Thyroid gland (tissue), 4 donors: ENCODE measurements at regions not wholly inside any gene's neighbourhood (a gene's known extent, or its start where the extent isn't known, plus 50 kb on each side); places are given as distances from the start of the nearest gene placed in this dataset.
A peak's percentile ranks its signal among the peaks of the same experiment; 100 is the strongest.
"Not testable (repeated sequence)": the region's sequence is repeated elsewhere in the genome, so short reads cannot be mapped to it uniquely, and the experiment has no call there.

ENCODE experiments used
- DNase-seq, 2 donors: peaks; one replicate each; pipeline ENCODE4 v3.0.0-alpha.2; 2019
- H3K27ac ChIP-seq, 3 donors: fragments of 200-600 bp; sonication (generic); 1 replicate in 2 of 3; 2 replicates in 1 of 3; pipeline ENCODE4 v1.5.1; 2016 to 2019; ENCODE audit warnings: mild to moderate bottlenecking in 1 of 3, moderate library complexity in 1 of 3
- H3K27me3 ChIP-seq: fragments of 200-600 bp; sonication (generic); one replicate; pipeline ENCODE4 v1.5.1; 2019
- H3K36me3 ChIP-seq, 2 donors: fragments of 200-600 bp; sonication (generic); one replicate each; pipeline ENCODE4 v1.5.1; 2016 to 2019
- H3K4me1 ChIP-seq, 2 donors: fragments of 200-600 bp; sonication (generic); one replicate each; pipeline ENCODE4 v1.5.1; 2017 to 2019
- H3K4me3 ChIP-seq, 3 donors: fragments of 200-600 bp; sonication (generic); replicated peaks in 1 of 3; 1 replicate in 2 of 3; 2 replicates in 1 of 3; pipeline ENCODE4 v1.5.1; 2016; ENCODE audit warnings: mild to moderate bottlenecking in 1 of 3
- H3K9me3 ChIP-seq: fragments of 200-600 bp; sonication (generic); one replicate; pipeline ENCODE4 v1.5.1; 2017
- POLR2A ChIP-seq, 2 donors: fragments of 450-650 bp; IDR thresholded peaks; one replicate each; pipeline ENCODE4 v1.6.1; 2017; ENCODE audit warnings: antibody characterized with exemption in 2 of 2, mild to moderate bottlenecking in 2 of 2, moderate library complexity in 1 of 2
- WGBS, 2 donors: methylation state at CpG; one replicate each; pipeline ENCODE4 v1.1.5; 2017; 5-methylcytosine and 5-hydroxymethylcytosine counted together
- intact Hi-C: fragments of 100-400 bp; cut with DNase I; formaldehyde crosslinking; loops from one replicate; pipeline ENCODE4 v1.15.1; 2023
- TF ChIP-seq, protein P1 (sequence below), 6 experiments: fragments of 200-600 bp in 3 of 6; fragments of 450-650 bp in 3 of 6; sonication (generic) in 3 of 6; IDR thresholded peaks; one replicate each; pipeline ENCODE4 v1.5.1; 2016 to 2019; ENCODE audit warnings: antibody characterized with exemption in 6 of 6, mild to moderate bottlenecking in 2 of 6, inconsistent platforms in 1 of 6, moderate library complexity in 1 of 6

DNA sequence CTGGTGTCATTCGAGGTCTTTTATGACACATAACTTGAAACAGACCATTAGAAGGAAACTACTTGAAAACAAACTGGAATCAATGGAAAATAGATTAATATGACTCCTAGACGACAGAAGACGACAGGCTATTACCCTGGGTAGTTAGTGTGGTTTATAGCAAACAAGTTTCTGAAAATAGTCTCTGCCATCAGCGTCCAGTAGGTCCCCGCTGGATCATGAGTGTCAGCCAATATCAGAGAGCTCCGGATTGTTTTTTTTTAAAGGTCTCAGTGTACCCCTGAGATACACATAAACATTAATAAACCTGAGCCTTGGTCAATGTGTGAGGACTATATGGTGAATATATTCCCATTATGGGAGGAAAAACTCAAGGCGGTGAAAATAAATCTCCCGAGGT lies 115.0 kb upstream of the THUMPD2 start:
- Histone ChIP-seq H3K9me3 (no peaks in the 10 kb centered on the region), H3K4me1 (no peaks in the 10 kb centered on the region), H3K27ac (no peak overlapping the region), H3K4me3 (no peak overlapping the region), H3K36me3 (no peaks in the 10 kb centered on the region), H3K27me3 (no peaks in the 10 kb centered on the region)
- DNase-seq: no peak
- no peak for TF ChIP-seq POLR2A (IDR thresholded peaks at IDR 0.05)
- TF ChIP-seq, protein P1, sequence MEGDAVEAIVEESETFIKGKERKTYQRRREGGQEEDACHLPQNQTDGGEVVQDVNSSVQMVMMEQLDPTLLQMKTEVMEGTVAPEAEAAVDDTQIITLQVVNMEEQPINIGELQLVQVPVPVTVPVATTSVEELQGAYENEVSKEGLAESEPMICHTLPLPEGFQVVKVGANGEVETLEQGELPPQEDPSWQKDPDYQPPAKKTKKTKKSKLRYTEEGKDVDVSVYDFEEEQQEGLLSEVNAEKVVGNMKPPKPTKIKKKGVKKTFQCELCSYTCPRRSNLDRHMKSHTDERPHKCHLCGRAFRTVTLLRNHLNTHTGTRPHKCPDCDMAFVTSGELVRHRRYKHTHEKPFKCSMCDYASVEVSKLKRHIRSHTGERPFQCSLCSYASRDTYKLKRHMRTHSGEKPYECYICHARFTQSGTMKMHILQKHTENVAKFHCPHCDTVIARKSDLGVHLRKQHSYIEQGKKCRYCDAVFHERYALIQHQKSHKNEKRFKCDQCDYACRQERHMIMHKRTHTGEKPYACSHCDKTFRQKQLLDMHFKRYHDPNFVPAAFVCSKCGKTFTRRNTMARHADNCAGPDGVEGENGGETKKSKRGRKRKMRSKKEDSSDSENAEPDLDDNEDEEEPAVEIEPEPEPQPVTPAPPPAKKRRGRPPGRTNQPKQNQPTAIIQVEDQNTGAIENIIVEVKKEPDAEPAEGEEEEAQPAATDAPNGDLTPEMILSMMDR (IDR thresholded peaks at IDR 0.05): no peak
- WGBS, 2 donors: 88 to 90% methylated on average over 8 of the region's 8 CpGs
- intact Hi-C loops: no loop called here

DNA sequence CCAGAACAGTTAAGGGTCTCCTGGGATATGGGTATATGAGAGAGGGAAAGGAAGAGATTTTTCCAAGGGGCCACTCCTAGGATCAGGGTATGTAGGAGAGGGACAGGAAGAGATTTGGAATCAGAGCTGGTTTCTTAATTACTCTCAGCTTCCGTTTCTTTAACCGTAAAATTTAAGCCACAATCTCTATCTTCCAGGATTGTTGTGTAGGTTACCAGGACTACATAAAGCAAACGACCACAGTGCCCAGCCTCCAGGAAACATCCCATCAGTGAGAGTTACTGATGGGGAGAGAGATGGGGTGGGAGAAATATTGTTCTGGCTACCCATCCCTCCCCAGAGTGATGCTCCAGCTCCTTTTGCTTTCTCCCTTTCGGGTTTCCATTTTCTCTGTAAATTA lies 114.6 kb upstream of the THUMPD2 start:
- no peaks in the 10 kb centered on the region for H3K27me3 ChIP-seq
- no peaks in the 10 kb centered on the region for H3K36me3 ChIP-seq
- intact Hi-C loops: no loop called here
- H3K27ac ChIP-seq: no peak overlapping the region
- whole genome bisulfite sequencing, 2 donors: 66 to 79% methylated on average over 4 of the region's 4 CpGs
- no peak for DNase-seq
- TF ChIP-seq, protein P1 (IDR thresholded peaks at IDR 0.05): no peak
- no peak for TF ChIP-seq POLR2A (IDR thresholded peaks at IDR 0.05)
- H3K4me3 ChIP-seq: no peak overlapping the region
- no peaks in the 10 kb centered on the region for H3K9me3 ChIP-seq
- H3K4me1 ChIP-seq: no peaks in the 10 kb centered on the region

DNA sequence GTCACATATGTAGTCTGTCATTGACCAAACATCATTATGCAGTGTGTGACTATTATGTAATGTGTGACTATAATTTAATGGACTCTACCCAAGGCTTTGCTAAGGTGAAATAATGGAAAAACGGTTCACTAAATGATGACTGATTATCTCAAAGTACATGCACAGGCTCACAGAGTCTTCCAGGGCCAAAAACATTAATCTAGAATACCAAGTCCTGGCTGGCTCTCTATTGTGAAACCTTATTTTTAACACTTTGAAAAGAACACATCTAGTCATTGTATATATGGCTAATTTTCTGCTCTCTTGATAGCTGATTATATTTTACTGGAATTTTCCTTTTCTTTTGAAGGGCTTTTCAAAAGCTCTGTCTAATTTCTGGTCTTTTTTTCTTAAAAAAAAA lies 102.9 kb upstream of the THUMPD2 start:
- TF ChIP-seq POLR2A (IDR thresholded peaks at IDR 0.05): no peak
- TF ChIP-seq, protein P1 (IDR thresholded peaks at IDR 0.05): no peak
- no peak for DNase-seq
- H3K4me3 ChIP-seq: no peak overlapping the region
- no peaks in the 10 kb centered on the region for H3K9me3 ChIP-seq
- no peaks in the 10 kb centered on the region for H3K36me3 ChIP-seq
- H3K4me1 ChIP-seq: peaks cover 0 to 8% of the 10 kb centered on the region in 2 donors
- no peaks in the 10 kb centered on the region for H3K27me3 ChIP-seq
- no peak overlapping the region for H3K27ac ChIP-seq
- 66 to 76% methylated on average over 1 of the region's 1 CpG for whole genome bisulfite sequencing, 2 donors
- intact Hi-C loops: no loop called here

DNA sequence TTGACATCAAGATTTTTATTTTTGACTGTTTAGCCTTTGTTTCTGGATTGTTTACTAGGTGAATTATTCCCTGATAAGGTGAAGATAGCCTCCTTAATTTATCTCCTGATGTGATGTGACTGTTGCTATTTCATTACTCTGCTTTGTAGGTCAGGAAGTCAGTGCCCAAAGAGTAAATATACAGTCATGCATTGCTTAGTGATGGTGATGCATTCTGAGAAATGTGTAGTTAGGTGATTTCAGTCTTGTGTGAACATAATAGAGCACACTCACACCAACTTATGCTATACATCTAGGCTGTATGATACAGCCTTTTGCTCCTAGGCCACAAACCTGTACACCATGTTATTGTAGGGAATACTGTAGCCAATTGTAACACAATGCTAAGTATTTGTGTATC lies 102.4 kb upstream of the THUMPD2 start:
- Histone ChIP-seq H3K27ac (no peak overlapping the region), H3K4me1 (peaks cover 0 to 8% of the 10 kb centered on the region in 2 donors), H3K4me3 (no peak overlapping the region), H3K9me3 (no peaks in the 10 kb centered on the region), H3K27me3 (no peaks in the 10 kb centered on the region), H3K36me3 (no peaks in the 10 kb centered on the region)
- TF ChIP-seq, protein P1 (IDR thresholded peaks at IDR 0.05): no peak
- TF ChIP-seq POLR2A (IDR thresholded peaks at IDR 0.05): no peak
- no peak for DNase-seq
- intact Hi-C loops: no loop called here

DNA sequence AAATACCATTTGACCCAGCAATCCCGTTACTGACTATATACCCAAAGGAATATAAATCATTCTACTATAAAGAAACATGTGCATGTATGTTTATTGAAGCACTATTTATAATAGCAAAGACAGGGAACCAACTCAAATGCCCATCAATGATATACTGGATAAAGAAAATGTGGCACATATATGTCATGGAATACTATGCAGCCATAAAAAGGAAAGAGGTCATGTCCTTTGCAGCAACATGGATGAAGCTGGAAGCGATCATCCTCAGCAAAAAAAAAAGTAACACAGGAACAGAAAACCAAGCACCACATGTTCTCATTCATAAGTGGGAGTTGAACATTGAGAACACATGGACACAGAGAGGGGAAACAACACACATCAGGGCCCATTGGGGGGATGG lies 99.9 kb upstream of the THUMPD2 start:
- H3K4me3 ChIP-seq, H3K27me3 ChIP-seq, DNase-seq, H3K36me3 ChIP-seq, H3K27ac ChIP-seq, intact Hi-C loops, H3K9me3 ChIP-seq: not testable (repeated sequence)
- peaks cover 6 to 15% of the 10 kb centered on the region in 2 donors for H3K4me1 ChIP-seq
- 91 to 93% methylated on average over 2 of the region's 2 CpGs for WGBS, 2 donors

DNA sequence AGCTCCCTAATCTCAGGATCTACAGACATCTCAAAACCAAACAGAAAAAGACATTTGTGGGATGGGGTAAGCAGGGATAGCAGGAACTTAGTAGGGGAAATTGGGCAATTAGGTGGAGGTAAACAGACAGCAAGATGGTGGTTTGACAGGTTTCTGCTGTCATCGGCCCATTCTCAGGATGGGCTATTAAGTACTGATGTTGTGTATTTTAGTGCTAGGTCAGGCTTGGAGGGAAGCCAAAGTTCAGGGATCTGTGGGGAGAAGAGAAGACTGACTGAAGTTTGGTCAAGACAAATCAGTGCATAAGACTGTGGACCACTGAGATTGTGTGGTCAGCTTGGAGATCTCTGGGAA lies 96.8 kb upstream of the THUMPD2 start:
- Histone ChIP-seq H3K9me3 (no peaks in the 10 kb centered on the region), H3K27me3 (no peaks in the 10 kb centered on the region), H3K36me3 (no peaks in the 10 kb centered on the region), H3K4me3 (no peak overlapping the region), H3K27ac (peak overlapping the region in 1 of 3 donors; percentile 51), H3K4me1 (peaks cover 6 to 15% of the 10 kb centered on the region in 2 donors)
- intact Hi-C loops: no loop called here
- WGBS, 2 donors: 28 to 52% methylated on average over 1 of the region's 1 CpG
- no peak for TF ChIP-seq POLR2A (IDR thresholded peaks at IDR 0.05)
- TF ChIP-seq, protein P1 (IDR thresholded peaks at IDR 0.05): no peak
- no peak for DNase-seq
